ENCODE measurements at regions not wholly inside any gene's neighbourhood (a gene's known extent, or its start where the extent isn't known, plus 50 kb on each side); places are given as distances from the start of the nearest gene placed in this dataset.

DNA sequence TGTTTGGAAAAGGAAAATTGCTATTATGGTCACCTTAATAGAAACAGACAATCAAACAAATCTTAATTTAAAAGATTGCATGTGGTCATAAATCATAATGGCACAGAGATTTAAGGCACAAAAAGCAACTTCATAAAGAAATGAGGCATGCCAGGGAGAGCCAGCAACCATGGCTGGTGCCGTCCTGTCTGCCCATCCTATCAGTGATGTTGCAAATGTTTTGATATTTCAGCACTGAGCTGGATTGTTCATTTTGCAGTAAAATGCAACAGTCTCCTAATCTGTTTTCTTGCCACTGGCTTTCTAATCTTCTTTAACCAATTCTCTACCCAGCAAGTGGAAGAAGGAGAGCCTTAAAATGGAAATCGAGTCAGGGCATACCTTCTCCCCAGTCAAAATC is 249.8 kb downstream of the SAMD5 start:
- DNase-seq (ENCODE audit: low spot score) = no peak

DNA sequence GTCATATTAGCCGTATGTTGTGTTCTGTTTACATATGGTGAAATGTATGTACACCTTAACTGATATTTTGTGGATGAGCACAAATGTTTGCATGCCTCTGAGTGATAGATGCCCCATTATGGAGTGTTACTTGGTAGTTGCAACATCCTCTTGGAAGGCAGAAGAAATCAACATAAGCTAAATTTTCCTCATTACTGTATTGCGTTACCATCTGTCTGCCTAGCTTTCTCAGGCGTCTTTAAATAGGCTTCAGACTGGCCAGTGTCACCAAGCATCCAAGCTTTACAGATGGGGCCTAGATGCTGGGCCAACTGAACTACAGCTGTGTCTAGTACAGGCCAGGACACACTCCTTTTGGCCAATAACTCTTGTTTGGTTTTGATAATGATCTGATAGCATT is 250.6 kb downstream of the SAMD5 start:
- DNase-seq (ENCODE audit: low spot score) = no peak

DNA sequence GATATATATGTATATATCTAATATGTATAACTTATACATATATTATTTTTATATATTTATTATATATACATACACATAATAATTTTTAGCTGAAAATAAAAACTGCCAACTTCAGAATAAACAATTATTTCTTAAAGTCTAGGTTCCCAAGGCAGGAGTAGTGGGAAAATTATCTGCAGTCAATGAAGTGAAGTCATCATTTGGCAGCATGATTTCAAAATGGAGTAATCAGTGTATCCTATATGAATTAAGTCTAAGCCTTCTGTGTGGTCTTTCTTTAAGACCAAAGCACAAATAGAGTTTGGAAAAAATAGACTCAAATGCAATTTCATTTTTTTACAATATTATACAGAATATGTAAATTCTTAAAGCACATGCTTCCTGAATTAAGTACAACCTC is 251.0 kb downstream of the SAMD5 start:
- DNase-seq (ENCODE audit: low spot score) = no peak

DNA sequence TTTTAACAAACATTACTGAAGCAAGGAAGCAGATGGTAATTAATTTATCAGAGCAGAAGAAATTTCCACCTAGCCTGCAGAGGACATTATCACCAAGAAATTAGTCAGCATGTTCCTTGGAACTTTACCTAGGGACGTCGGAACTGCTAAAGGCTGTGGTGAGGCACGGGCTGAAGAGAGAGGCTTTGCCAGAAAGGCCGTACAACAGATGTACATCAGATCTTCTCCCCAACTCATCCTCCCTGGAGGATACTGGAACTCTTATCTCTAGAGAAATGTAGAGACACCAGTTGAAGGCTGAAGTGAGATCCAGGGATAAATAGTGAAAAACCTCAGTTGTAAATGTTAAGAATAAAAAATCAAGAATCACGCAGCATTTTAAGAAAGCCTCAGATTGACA is 257.1 kb downstream of the SAMD5 start:
- DNase-seq (ENCODE audit: low spot score) = no peak

DNA sequence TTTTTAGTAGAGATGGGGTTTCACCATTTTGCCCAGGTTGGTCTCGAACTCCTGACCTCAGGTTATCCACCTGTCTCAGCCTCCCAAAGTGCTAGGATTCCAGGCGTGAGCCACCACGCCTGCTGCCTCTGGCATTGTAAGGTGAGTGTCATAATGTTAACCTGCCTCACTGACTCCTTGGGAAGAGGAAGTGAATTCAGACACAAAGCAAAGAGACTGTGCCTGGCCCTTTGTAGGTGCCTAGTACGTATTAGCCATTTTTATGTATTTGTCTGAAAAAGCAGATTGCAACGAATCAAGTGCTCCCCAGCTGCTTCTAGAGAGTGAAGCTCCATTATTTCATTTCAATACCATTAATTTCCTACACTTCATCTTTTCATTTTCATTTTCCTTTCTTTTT is 260.5 kb downstream of the SAMD5 start:
- no peak for DNase-seq (ENCODE audit: low spot score)

DNA sequence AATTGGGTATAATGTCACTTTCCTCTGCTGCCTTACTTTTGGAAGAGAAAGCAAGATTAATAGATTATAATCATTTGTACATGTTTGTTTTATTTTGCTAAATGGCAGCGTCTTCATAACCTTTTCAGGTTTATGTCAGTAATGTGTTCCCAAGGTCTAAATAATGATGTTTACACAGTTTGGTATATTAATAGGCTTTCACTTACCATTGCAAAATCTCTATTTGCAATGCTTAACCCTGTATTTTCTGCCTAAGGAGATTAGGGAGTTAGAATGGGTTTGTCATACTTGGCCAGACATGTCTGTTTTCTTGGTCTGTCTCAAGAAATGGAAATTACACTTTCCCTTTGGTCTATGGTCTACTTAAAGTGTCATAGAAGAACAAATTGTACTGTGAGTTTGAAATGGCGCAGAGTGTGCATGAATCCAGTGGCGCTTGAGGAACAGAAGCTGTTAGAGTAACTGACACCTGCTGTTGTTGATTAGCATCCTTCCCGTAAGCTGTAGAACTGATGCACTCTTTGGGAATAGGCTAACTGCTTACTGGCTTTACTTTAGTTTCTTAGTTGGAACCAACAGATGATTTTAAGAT is 261.1 kb downstream of the SAMD5 start:
- DNase-seq (ENCODE audit: low spot score) = no peak

DNA sequence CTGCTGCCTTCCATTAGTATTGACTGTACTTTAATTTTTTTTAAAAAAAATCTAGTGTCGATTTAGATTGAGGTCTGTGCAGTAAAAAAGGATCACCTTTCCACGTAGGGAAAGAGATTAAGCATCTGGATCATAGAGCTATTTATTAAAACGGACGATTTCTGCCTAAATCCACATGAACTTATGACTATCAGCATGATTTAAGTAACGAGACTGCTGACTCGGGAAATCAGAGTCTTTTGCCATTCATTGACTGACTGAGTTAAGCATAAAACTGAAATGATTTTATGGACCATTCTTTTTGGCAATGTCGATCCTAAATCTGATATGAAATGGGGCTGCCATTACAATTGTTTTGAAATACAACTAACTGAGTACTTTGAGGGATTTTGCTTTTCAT is 261.7 kb downstream of the SAMD5 start:
- no peak for DNase-seq (ENCODE audit: low spot score)

DNA sequence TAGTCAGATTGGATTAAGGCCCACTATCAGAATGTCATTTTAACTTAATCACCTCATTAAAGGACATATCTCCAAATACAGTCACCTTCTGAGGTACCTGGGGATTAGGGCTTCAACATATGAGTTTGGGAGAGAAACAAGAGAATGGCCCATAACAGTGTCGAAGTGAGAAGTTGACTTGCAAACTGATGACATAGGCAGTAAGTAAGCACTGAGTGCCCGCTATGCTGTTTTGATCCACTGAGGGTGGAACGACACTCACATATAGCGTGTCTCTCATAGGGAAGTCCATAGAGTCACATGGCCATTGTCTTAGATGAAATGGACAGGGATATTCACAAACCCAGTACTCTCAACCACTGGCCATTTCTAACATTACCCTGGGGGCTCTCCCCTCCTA is 264.2 kb downstream of the SAMD5 start:
- no peak for DNase-seq (ENCODE audit: low spot score)

DNA sequence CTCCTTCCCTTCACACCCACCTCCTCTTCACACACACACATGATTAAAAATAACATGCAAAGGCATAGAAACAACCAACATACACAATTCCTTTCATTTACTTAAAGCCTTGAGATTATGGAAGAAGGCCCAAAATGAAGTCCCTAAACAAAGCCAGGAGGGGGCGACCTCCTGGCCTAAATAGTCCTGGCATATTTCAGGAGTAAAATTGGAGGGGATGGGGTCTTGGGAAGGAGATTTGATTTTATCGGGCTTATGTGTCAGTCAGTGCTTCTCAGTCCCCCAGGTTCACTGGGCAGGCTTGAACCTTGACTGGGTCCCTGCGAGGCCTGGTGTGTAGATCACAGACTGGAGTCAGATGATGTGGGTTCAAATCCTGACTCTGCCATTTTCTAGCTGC is 266.4 kb downstream of the SAMD5 start:
- no peak for DNase-seq (ENCODE audit: low spot score)

DNA sequence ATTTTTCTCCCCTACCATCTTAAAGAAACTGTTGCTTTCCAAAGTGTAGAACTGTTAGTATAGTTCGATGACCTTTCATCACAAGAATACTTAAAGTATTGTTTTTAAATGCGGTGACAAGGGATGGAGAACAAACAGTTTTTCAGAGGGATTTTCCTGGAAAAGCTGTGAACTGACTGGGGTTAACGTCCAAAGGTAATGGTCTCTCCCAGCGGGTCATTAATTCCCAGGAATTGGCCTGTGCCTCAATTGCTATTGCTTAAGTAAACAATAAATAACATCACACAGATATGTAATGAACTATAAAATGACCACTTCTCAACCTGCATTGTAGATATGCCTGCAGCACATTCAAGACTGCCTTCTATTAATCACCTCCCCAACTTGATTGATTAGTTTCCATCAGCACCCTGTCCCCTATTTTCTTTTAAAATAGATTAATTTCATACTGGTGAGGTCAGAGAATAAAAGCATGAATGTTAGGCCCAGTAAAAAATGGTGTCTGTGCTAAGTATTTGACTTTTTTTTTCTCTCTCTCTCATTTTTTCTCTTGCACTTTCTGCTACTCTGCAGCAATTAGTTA is 268.2 kb downstream of the SAMD5 start:
- DNase-seq (ENCODE audit: low spot score) = no peak

DNA sequence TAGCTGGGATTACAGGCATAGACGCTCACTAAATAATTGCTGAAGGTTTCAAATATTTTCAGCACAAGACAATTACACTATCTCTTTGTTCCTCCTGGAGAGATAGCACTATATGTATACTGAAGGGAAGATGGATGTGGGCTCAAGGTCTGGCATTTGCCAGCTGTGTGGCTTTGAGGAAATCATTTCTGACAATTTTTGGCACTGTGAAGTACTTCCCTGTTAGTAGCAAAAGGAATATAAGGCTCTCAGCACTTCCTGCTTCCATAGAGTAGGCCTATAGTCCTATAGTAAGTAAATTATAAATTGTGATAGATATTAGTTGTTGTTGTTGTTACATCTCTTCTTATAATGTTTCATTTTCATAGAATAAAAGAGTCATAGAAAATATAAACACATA is 271.1 kb downstream of the SAMD5 start:
- DNase-seq (ENCODE audit: low spot score) = no peak

DNA sequence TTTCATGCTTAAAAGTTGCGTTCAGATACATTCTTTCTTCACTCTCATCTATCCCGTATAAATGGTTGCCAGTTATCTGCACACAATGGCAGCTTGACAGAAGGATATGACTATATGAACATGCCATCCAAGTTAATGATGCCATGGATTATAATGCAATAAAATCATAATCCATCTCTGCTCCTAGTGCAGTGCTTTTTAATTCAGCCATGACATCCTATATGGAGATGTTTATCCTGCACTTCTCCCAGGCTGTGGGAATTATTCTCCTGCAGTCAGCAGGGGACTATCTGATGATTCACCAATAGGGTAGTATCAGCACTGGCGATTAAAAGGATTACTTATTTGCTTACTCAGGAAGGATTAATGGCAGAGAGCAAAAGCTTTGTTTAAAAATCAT is 273.8 kb downstream of the SAMD5 start:
- DNase-seq (ENCODE audit: low spot score) = no peak

DNA sequence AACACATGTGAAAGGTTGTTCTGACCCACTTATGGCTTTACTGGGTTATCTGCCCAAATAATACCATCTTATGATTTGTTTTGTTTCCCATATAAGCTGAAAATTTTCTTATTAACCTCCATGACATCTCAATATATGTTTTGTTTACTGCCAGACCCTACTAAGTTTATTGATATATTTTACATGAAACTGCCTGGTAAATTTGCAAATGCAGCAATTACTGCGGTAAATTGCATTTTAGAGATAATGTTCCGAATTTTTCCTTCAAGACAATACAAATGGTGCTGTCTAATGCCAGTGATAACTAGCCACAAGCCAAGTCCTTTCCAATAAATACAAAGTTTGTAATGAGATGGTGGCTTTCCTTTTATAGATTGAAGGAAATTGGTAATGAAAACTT is 275.9 kb downstream of the SAMD5 start:
- DNase-seq (ENCODE audit: low spot score) = no peak

DNA sequence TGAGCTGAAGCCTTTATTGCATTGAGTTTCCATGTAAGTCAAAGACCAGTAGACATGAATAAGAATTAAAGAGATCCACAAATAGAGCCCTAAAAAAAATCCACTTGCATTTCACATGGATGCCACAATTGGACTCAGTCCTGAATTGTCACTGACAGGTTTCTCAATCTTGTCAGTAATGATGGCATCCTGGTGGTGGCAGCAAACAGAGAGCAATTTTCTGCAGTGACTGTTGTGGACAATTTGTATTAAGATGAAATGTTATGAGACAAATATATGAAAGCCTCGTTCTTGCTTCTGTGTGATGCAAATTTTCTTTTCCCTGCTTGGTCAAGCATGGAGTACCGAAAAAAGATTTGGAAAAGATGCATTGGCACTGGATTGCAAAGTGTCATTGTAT is 278.9 kb downstream of the SAMD5 start:
- no peak for DNase-seq (ENCODE audit: low spot score)

DNA sequence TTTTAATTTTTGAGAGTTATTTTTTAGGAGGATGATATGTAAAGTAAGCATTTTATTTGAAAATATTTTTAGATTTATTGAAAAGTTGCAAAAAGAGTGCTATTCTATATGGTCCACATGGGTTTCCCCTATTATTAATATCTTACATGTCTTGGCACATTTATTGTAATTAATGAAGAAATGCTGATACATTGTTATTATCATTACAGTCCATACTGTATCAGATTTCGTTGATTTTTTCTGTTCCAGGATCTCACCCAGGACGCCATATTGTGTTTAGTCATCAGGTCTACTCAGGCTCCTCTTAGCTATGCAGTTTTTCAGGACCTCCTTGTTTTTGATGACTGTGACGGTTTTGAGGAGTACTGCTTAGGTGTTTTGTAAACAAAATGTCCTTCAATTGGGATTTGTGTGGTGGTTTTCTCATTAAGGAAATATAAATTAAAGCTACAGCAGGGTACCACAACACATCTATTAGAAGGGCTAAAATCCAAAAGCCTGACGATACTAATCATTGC is 281.0 kb downstream of the SAMD5 start:
- no peak for DNase-seq (ENCODE audit: low spot score)

DNA sequence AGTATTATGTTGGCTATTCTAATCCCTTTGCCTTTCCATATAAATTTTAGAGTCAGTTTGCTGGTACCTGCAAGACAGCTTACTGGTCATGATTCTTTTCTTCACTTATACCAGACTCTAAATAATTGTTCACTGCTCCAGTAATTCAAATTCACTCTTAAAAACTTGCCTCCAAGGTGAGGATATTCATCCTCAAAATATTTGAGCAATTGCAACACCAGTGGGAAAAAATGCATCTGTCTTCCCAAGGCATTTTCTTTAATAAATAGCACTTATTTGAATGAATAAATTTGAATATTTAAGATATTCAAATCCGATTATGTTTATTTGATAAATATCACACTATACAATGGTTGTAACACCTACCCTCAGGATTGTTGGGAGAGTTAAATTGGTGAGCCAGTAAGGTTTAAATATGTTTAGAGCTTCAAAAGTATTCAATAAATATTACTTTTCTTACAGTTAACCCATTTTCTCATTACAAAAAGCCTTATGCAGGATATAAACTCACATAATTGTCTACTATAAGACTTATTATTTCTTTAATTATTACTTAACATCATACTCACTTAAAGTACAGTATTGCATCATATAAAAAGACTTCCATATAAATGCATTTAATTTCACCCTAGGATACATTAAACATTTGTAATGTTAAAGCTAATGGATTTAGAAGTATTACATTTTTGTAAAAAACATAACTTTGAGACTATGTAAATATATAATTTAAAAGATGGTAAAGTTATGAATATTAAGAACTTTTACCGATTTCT is 285.6 kb downstream of the SAMD5 start:
- DNase-seq (ENCODE audit: low spot score) = no peak

DNA sequence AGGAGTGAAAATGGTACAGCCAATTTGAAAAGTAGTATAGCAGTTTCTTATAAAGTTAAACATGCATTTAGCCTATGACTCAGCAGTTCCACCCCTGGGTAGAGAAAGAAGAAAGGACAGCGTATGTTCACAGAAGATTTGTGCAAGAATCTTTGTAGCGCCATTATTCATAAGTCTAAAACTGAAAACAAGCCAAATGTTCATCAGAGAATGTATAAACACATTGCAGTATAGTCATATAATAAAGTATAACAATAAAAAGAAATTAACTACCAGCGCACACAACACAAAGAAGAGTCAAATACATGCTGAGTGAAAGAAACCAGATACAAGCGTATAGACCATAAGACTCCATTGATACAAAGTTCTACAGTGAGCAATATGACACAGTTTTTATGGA is 294.0 kb downstream of the SAMD5 start:
- no peak for DNase-seq (ENCODE audit: low spot score)

DNA sequence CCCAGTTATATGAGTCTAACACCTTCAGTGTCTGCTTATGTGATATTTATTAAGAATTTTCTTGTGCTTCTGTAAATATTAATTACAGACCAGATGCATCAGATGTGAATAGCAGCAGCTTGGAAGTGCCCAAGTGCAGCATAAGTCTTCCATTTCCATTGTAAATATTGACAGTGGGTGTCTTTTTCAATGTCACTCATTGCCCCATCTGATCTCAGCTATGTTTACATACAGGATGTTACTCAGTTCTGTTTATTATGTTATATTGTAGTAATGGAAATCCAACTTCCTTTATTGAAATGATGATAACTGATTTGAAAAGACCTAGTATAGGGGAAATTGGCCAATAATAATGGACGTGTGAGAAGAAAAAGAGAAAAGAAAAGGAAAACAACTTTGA is 296.7 kb downstream of the SAMD5 start:
- DNase-seq (ENCODE audit: low spot score) = no peak

DNA sequence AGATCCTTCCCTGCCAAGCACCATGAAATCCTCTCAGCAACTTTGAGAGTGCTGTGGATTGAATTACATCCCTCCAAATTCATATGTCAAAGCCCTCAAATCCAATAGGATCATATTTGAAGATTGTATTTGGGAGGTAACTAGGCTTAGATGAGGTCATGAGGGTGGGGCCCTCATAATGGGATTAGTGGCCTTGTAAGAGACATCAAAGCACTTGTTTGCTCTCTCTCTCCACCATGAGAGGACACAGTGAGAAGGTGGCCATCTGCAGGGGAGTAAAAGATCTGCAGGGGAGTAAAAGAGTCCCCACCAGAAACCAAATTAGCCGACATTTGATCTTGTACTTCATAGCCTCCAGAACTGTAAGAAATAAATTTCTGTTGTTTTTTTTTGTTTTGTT is 298.2 kb downstream of the SAMD5 start:
- peak; percentile 82 for DNase-seq (ENCODE audit: low spot score)

DNA sequence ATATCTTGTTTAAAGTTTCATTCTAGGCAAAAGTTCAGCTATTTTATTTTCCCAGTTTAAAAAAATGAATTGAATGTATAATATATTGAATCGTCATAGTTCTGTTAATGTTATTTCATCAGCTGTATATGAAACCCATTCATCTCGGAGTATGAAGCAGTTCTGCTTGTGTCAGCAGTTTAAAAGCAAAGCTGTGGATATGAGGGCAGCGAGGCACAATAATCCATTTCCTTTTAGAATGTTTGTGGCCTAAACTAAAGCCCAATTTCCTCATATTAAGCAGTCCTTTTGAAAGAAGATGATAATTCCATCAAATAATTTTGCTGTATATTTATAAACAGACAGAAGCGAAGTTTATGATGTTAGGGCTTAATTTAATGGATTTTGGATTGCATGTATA is 300.1 kb downstream of the SAMD5 start:
- no peak for DNase-seq (ENCODE audit: low spot score)

DNA sequence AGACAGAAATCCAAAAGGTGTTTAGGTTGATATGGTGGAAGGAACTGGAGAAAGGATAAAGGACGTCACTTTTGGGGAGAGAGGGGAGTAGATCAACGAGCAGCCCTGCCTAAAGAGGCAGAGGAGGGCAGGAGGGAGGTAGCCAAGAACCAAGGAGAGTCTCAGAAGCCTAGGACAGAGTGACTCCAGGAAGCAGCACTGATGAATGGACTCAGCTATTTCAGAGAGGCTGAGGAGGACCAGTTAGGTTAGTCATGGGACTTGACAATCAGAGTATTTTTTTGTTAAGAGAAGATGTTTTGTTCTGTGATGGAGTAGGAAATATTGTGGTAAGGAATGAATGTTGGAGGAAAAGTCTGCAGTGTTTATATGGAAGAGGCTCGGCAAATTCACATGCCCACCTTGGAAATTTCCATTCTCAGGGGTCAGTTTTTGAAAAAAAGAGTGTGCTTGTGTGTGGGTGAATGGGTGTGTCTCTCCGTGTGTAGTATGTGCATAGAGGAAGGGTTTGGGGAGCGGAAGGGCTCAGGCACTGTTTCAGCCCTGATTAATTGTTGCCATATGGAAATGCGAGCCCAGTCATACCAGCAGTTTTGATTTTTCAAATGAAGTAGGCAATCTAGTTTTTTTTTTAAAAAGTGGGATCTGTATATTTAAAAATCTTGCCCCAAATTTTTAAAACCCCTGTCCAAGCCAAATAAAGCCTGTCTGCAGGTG is 303.6 kb downstream of the SAMD5 start:
- no peak for DNase-seq (ENCODE audit: low spot score)

DNA sequence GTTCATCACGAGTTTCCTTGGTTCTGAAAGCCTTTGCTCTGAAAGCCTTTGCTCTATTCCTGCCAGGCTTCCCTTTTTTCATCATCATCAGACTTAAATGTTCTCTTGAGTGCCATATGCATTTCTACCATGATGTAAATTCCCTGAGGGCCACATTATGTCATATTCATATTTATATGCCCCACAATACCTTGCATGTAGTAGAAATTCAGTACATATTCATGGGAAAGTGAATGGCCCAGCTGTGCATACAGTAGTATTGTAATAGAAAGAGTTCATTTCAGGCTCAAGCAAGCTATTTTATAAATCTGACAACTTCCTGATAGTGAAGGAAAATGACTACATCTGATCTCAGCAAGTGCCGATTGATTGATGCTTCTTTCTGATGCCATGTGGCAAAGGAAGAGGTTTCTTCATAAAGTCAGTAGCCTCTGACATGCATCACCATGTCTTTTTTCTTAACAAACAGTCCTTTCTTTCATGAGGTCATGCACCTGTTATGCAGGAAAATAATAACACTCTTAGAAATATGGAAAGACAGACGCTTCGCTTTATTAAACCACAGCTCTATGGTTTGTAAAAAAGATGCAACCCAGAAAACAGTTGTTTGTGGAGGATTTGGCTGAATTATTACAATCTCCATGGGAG is 308.7 kb downstream of the SAMD5 start:
- no peak for DNase-seq (ENCODE audit: low spot score)

All from LoVo (cell line).